ENCODE measurements at regions not wholly inside any gene's neighbourhood (a gene's known extent, or its start where the extent isn't known, plus 50 kb on each side); places are given as distances from the start of the nearest gene placed in this dataset.

- TF ChIP-seq CTCF (IDR thresholded peaks at IDR 0.05 in 2 of 3, conservative IDR thresholded peaks at IDR 0.05 in 1 of 3; ENCODE audit: control insufficient read depth in 2 of 3, extremely low read depth in 1 of 3, insufficient read depth in 1 of 3, low read depth in 3 of 3, low read length in 3 of 3) (no peak), RCOR1 (conservative IDR thresholded peaks at IDR 0.05; ENCODE audit: low read depth, low read length) (no peak), MAX (IDR thresholded peaks at IDR 0.05; ENCODE audit: low read depth, low read length) (no peak), CREB1 (IDR thresholded peaks at IDR 0.05; ENCODE audit: low read depth) (no peak), TBL1XR1 (IDR thresholded peaks at IDR 0.05; ENCODE audit: low read depth, low read length) (no peak), PAX8 (IDR thresholded peaks at IDR 0.05) (no peak)
These were observed 95.2 kb downstream of the ANKRD60 start for GRCh38 chr20:58133020-58133808.

Measured in GM12878 (cell line).